ENCODE measurements at regions not wholly inside any gene's neighbourhood (a gene's known extent, or its start where the extent isn't known, plus 50 kb on each side); places are given as distances from the start of the nearest gene placed in this dataset.
A peak's percentile ranks its signal among the peaks of the same experiment; 100 is the strongest.

GRCh38 chr5:143514616-143515335, 111.3 kb upstream of the NR3C1 start:
- Histone ChIP-seq H3K36me3 (no peaks in the 10 kb centered on the region), H3K9me3 (no peaks in the 10 kb centered on the region)

GRCh38 chr5:143513720-143514119, 110.2 kb upstream of the NR3C1 start:
- H3K36me3 ChIP-seq = no peaks in the 10 kb centered on the region
- H3K27me3 ChIP-seq = no peaks in the 10 kb centered on the region
- TF ChIP-seq POLR2AphosphoS5 (IDR thresholded peaks at IDR 0.05; ENCODE audit: insufficient read depth in 1 of 2, low read depth in 1 of 2) (no peak), POLR2A (IDR thresholded peaks at IDR 0.05) (no peak)
- DNase-seq (ENCODE audit: extremely low spot score in 2 of 2) = no peak
- H3K9me3 ChIP-seq = no peaks in the 10 kb centered on the region
- H3K27ac ChIP-seq = no peak overlapping the region
- intact Hi-C loops (cut with DNase I) = no loop called here
- H3K4me3 ChIP-seq = no peak overlapping the region
- H3K4me1 ChIP-seq = no peaks in the 10 kb centered on the region

More at GRCh38 chr5:143514616-143515335, 111.3 kb upstream of the NR3C1 start:
- intact Hi-C loops (cut with DNase I) = no loop called here
- Histone ChIP-seq H3K27ac (no peak overlapping the region), H3K4me1 (no peaks in the 10 kb centered on the region), H3K4me3 (no peak overlapping the region), H3K27me3 (no peaks in the 10 kb centered on the region)
- no peak for TF ChIP-seq POLR2A (IDR thresholded peaks at IDR 0.05)
- TF ChIP-seq CTCF (IDR thresholded peaks at IDR 0.05) = no peak
- TF ChIP-seq POLR2AphosphoS5 (IDR thresholded peaks at IDR 0.05; ENCODE audit: insufficient read depth in 1 of 2, low read depth in 1 of 2) = no peak
- no peak for DNase-seq (ENCODE audit: extremely low spot score in 2 of 2)

- DNase-seq (ENCODE audit: extremely low spot score in 2 of 2) = no peak
- H3K36me3 ChIP-seq = no peaks in the 10 kb centered on the region
- no peak overlapping the region for H3K27ac ChIP-seq
- H3K27me3 ChIP-seq = no peaks in the 10 kb centered on the region
- intact Hi-C loops (cut with DNase I) = no loop called here
- TF ChIP-seq POLR2A (IDR thresholded peaks at IDR 0.05) (no peak), CTCF (IDR thresholded peaks at IDR 0.05) (no peak), POLR2AphosphoS5 (IDR thresholded peaks at IDR 0.05; ENCODE audit: insufficient read depth in 1 of 2, low read depth in 1 of 2) (no peak)
- H3K4me1 ChIP-seq = peaks cover 11% of the 10 kb centered on the region
- H3K9me3 ChIP-seq = no peaks in the 10 kb centered on the region
- no peak overlapping the region for H3K4me3 ChIP-seq
Observed at GRCh38 chr5:143511736-143512135, 108.2 kb upstream of the NR3C1 start.

- Histone ChIP-seq H3K27ac (no peak overlapping the region), H3K36me3 (no peaks in the 10 kb centered on the region), H3K4me1 (peaks cover 16% of the 10 kb centered on the region), H3K4me3 (no peak overlapping the region), H3K9me3 (no peaks in the 10 kb centered on the region), H3K27me3 (no peaks in the 10 kb centered on the region)
- no peak for TF ChIP-seq POLR2A (IDR thresholded peaks at IDR 0.05)
- no peak for DNase-seq (ENCODE audit: extremely low spot score in 2 of 2)
- intact Hi-C loops (cut with DNase I) = no loop called here
Observed at GRCh38 chr5:143509758-143510221, 106.3 kb upstream of the NR3C1 start.

GRCh38 chr5:143506836-143507552, 103.5 kb upstream of the NR3C1 start:
- no peak for DNase-seq (ENCODE audit: extremely low spot score in 2 of 2)
- H3K27me3 ChIP-seq = no peaks in the 10 kb centered on the region
- intact Hi-C loops (cut with DNase I) = no loop called here
- no peak overlapping the region for H3K4me3 ChIP-seq
- peak in 1 of 2 donors; percentile 50 for TF ChIP-seq POLR2AphosphoS5 (IDR thresholded peaks at IDR 0.05; ENCODE audit: insufficient read depth in 1 of 2, low read depth in 1 of 2)
- no peak for TF ChIP-seq CTCF (IDR thresholded peaks at IDR 0.05)
- H3K27ac ChIP-seq = no peak overlapping the region
- no peaks in the 10 kb centered on the region for H3K36me3 ChIP-seq
- H3K9me3 ChIP-seq = no peaks in the 10 kb centered on the region
- peaks cover 16% of the 10 kb centered on the region for H3K4me1 ChIP-seq

- H3K27me3 ChIP-seq = no peaks in the 10 kb centered on the region
- no peaks in the 10 kb centered on the region for H3K36me3 ChIP-seq
- intact Hi-C loops (cut with DNase I) = no loop called here
- TF ChIP-seq POLR2AphosphoS5 (IDR thresholded peaks at IDR 0.05; ENCODE audit: insufficient read depth in 1 of 2, low read depth in 1 of 2) = no peak
- no peak for TF ChIP-seq POLR2A (IDR thresholded peaks at IDR 0.05)
- TF ChIP-seq CTCF (IDR thresholded peaks at IDR 0.05) = no peak
- DNase-seq (ENCODE audit: extremely low spot score in 2 of 2) = no peak
- H3K27ac ChIP-seq = no peak overlapping the region
- no peaks in the 10 kb centered on the region for H3K9me3 ChIP-seq
- peaks cover 16% of the 10 kb centered on the region for H3K4me1 ChIP-seq
- no peak overlapping the region for H3K4me3 ChIP-seq
Observed at GRCh38 chr5:143505934-143506333, 102.4 kb upstream of the NR3C1 start.
